SIG-M5 (cell line): ENCODE measurements at regions not wholly inside any gene's neighbourhood (a gene's known extent, or its start where the extent isn't known, plus 50 kb on each side); places are given as distances from the start of the nearest gene placed in this dataset.
A peak's percentile ranks its signal among the peaks of the same experiment; 100 is the strongest.
"Not testable (repeated sequence)": the region's sequence is repeated elsewhere in the genome, so short reads cannot be mapped to it uniquely, and the experiment has no call there.

Experiments used
- DNase-seq: peaks from one replicate; lab custom pipeline; 2025; lab: John Stamatoyannopoulos, UW

GRCh38 chr2:198916548-198917080 is 541.1 kb downstream of the SATB2 start:
- no peak for DNase-seq

- peak; percentile 62 for DNase-seq
Observed at GRCh38 chr2:198913394-198914152, 544.2 kb downstream of the SATB2 start.

- DNase-seq: no peak
Observed at GRCh38 chr2:198909525-198910267, 548.0 kb downstream of the SATB2 start.

- DNase-seq: peak; percentile 26
Observed at GRCh38 chr2:198905881-198906612, 551.7 kb downstream of the SATB2 start.

GRCh38 chr2:198901894-198902293 is 555.8 kb downstream of the SATB2 start:
- DNase-seq: no peak

GRCh38 chr2:198900141-198900540 is 557.6 kb downstream of the SATB2 start:
- no peak for DNase-seq

GRCh38 chr2:198890490-198890889 is 567.2 kb downstream of the SATB2 start:
- DNase-seq: no peak

- no peak for DNase-seq
Observed at GRCh38 chr2:198883604-198884003, 574.1 kb downstream of the SATB2 start.

- no peak for DNase-seq
Observed at GRCh38 chr2:198880986-198881385, 576.8 kb downstream of the SATB2 start.

- DNase-seq: no peak
Observed at GRCh38 chr2:198880421-198880820, 577.3 kb downstream of the SATB2 start.

GRCh38 chr2:198874472-198874858 is 583.3 kb downstream of the SATB2 start:
- DNase-seq: no peak

GRCh38 chr2:198873503-198874471 is 584.0 kb downstream of the SATB2 start:
- no peak for DNase-seq

GRCh38 chr2:198863655-198864054 is 594.1 kb downstream of the SATB2 start:
- DNase-seq: no peak

- no peak for DNase-seq
Observed at GRCh38 chr2:198861080-198861479, 596.7 kb downstream of the SATB2 start.

GRCh38 chr2:198857246-198857645 is 600.5 kb downstream of the SATB2 start:
- peak; percentile 10 for DNase-seq

GRCh38 chr2:198855746-198856145 is 602.0 kb downstream of the SATB2 start:
- DNase-seq: not testable (repeated sequence)

- no peak for DNase-seq
Observed at GRCh38 chr2:198852248-198852647, 605.5 kb downstream of the SATB2 start.

- no peak for DNase-seq
Observed at GRCh38 chr2:198825534-198825933, 632.2 kb downstream of the SATB2 start.

GRCh38 chr2:198817536-198817935 is 640.2 kb downstream of the SATB2 start:
- no peak for DNase-seq

GRCh38 chr2:198815626-198816025 is 642.1 kb downstream of the SATB2 start:
- no peak for DNase-seq

- no peak for DNase-seq
Observed at GRCh38 chr2:198811198-198811597, 646.5 kb downstream of the SATB2 start.
